ENCODE measurements at regions not wholly inside any gene's neighbourhood (a gene's known extent, or its start where the extent isn't known, plus 50 kb on each side); places are given as distances from the start of the nearest gene placed in this dataset.

DNA sequence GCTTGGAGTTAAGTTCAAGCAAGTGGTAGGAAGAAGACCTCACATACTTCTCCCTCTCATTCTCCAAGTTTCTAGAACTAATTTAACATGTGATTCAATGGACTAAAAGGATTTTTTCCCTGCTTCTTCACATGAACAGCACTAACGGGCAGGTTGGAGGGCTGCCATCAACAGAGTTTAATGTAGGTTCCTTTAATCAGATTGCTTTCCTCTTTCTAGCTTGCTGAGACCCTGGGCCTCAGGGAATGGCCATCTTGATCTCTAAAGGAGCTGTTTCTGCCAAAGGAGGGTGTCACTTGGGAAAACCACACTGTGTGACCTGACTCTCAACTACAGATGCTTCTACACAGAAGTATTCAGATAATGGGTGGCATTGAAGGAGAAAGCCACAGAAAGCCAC lies 223.3 kb downstream of the PIK3R1 start:
- H2AFZ ChIP-seq (ENCODE audit: low read length), result no peak overlapping the region
- H3K27ac ChIP-seq (ENCODE audit: extremely low read length, insufficient read depth, low read length), result no peak overlapping the region
- intact Hi-C loops (cut with micrococcal nuclease; ENCODE audit: unreplicated experiment) (no loop called here), in situ Hi-C loops (cut with HindIII; ENCODE audit: extremely low pct_ligation_motif_present, low pct_unique_long_range_greater_than_20kb) (no loop called here)
- H3K4me3 ChIP-seq (replicated peaks in 1 of 3; ENCODE audit: insufficient read depth in 1 of 3, low read depth in 2 of 3, low read length in 3 of 3), result no peak overlapping the region
- ChIA-PET CTCF (ENCODE audit: low intra/inter-chr PET ratio, low total read pairs) (no interaction called here), POLR2A (no interaction called here)
- H4K20me1 ChIP-seq (ENCODE audit: insufficient read depth, low read length), result no peaks in the 10 kb centered on the region
- TF ChIP-seq ETV5 (CRISPR knock-in tag; IDR thresholded peaks at IDR 0.05; ENCODE audit: borderline replicate concordance) (no peak), RFXANK (CRISPR knock-in tag; IDR thresholded peaks at IDR 0.05) (no peak), ZZZ3 (CRISPR knock-in tag; IDR thresholded peaks at IDR 0.05; ENCODE audit: borderline replicate concordance) (no peak), NR2F1 (CRISPR knock-in tag; IDR thresholded peaks at IDR 0.05) (no peak), TCF7 (IDR thresholded peaks at IDR 0.05; ENCODE audit: low read depth) (no peak), ZNF792 (CRISPR knock-in tag; IDR thresholded peaks at IDR 0.05) (no peak), MEF2D (CRISPR knock-in tag; IDR thresholded peaks at IDR 0.05) (no peak), HCFC1 (IDR thresholded peaks at IDR 0.05; ENCODE audit: low read depth, low read length) (no peak), ZNF552 (CRISPR knock-in tag; IDR thresholded peaks at IDR 0.05; ENCODE audit: borderline replicate concordance) (no peak), ZNF367 (CRISPR knock-in tag; IDR thresholded peaks at IDR 0.05; ENCODE audit: borderline replicate concordance) (no peak), BRD4 (CRISPR knock-in tag; IDR thresholded peaks at IDR 0.05) (no peak), ZNF737 (CRISPR knock-in tag; IDR thresholded peaks at IDR 0.05; ENCODE audit: borderline replicate concordance) (no peak), PRPF4 (IDR thresholded peaks at IDR 0.05; ENCODE audit: low read depth, low read length, poor library complexity, severe bottlenecking) (no peak), ASH2L (IDR thresholded peaks at IDR 0.05; ENCODE audit: insufficient read length, low read depth, low read length) (no peak)
- TF ChIP-seq, protein P1, sequence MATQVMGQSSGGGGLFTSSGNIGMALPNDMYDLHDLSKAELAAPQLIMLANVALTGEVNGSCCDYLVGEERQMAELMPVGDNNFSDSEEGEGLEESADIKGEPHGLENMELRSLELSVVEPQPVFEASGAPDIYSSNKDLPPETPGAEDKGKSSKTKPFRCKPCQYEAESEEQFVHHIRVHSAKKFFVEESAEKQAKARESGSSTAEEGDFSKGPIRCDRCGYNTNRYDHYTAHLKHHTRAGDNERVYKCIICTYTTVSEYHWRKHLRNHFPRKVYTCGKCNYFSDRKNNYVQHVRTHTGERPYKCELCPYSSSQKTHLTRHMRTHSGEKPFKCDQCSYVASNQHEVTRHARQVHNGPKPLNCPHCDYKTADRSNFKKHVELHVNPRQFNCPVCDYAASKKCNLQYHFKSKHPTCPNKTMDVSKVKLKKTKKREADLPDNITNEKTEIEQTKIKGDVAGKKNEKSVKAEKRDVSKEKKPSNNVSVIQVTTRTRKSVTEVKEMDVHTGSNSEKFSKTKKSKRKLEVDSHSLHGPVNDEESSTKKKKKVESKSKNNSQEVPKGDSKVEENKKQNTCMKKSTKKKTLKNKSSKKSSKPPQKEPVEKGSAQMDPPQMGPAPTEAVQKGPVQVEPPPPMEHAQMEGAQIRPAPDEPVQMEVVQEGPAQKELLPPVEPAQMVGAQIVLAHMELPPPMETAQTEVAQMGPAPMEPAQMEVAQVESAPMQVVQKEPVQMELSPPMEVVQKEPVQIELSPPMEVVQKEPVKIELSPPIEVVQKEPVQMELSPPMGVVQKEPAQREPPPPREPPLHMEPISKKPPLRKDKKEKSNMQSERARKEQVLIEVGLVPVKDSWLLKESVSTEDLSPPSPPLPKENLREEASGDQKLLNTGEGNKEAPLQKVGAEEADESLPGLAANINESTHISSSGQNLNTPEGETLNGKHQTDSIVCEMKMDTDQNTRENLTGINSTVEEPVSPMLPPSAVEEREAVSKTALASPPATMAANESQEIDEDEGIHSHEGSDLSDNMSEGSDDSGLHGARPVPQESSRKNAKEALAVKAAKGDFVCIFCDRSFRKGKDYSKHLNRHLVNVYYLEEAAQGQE (IDR thresholded peaks at IDR 0.05; ENCODE audit: borderline replicate concordance in 1 of 2, low read depth in 1 of 2, low read length in 2 of 2), result no peak
- TF ChIP-seq, protein P2, sequence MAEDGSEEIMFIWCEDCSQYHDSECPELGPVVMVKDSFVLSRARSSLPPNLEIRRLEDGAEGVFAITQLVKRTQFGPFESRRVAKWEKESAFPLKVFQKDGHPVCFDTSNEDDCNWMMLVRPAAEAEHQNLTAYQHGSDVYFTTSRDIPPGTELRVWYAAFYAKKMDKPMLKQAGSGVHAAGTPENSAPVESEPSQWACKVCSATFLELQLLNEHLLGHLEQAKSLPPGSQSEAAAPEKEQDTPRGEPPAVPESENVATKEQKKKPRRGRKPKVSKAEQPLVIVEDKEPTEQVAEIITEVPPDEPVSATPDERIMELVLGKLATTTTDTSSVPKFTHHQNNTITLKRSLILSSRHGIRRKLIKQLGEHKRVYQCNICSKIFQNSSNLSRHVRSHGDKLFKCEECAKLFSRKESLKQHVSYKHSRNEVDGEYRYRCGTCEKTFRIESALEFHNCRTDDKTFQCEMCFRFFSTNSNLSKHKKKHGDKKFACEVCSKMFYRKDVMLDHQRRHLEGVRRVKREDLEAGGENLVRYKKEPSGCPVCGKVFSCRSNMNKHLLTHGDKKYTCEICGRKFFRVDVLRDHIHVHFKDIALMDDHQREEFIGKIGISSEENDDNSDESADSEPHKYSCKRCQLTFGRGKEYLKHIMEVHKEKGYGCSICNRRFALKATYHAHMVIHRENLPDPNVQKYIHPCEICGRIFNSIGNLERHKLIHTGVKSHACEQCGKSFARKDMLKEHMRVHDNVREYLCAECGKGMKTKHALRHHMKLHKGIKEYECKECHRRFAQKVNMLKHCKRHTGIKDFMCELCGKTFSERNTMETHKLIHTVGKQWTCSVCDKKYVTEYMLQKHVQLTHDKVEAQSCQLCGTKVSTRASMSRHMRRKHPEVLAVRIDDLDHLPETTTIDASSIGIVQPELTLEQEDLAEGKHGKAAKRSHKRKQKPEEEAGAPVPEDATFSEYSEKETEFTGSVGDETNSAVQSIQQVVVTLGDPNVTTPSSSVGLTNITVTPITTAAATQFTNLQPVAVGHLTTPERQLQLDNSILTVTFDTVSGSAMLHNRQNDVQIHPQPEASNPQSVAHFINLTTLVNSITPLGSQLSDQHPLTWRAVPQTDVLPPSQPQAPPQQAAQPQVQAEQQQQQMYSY (CRISPR knock-in tag; IDR thresholded peaks at IDR 0.05), result no peak
- TF ChIP-seq, protein P3, sequence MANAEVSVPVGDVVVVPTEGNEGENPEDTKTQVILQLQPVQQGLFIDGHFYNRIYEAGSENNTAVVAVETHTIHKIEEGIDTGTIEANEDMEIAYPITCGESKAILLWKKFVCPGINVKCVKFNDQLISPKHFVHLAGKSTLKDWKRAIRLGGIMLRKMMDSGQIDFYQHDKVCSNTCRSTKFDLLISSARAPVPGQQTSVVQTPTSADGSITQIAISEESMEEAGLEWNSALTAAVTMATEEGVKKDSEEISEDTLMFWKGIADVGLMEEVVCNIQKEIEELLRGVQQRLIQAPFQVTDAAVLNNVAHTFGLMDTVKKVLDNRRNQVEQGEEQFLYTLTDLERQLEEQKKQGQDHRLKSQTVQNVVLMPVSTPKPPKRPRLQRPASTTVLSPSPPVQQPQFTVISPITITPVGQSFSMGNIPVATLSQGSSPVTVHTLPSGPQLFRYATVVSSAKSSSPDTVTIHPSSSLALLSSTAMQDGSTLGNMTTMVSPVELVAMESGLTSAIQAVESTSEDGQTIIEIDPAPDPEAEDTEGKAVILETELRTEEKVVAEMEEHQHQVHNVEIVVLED (CRISPR knock-in tag; IDR thresholded peaks at IDR 0.05; ENCODE audit: borderline replicate concordance), result no peak
- DNase-seq (ENCODE audit: low spot score), result no peak
- no peak overlapping the region for H3K9ac ChIP-seq (ENCODE audit: insufficient read depth, low read depth, low read length)
- ATAC-seq, result no peak
- no TSS peak for BruUV-seq (replicated peaks)
- H3K36me3 ChIP-seq (replicated peaks in 1 of 2; ENCODE audit: control insufficient read depth in 1 of 2, insufficient read depth in 2 of 2, low read length in 2 of 2), result no peaks in the 10 kb centered on the region
- H3K9me3 ChIP-seq (ENCODE audit: low read length), result no peaks in the 10 kb centered on the region
- FAIRE-seq, result no peak
- H3K79me2 ChIP-seq (ENCODE audit: insufficient read depth, low read length), result no peaks in the 10 kb centered on the region
- peaks cover 0 to 2% of the 10 kb centered on the region in 2 experiments; a peak in 3 of 5 replicates for H3K27me3 ChIP-seq (ENCODE audit: control insufficient read depth in 1 of 2, insufficient read depth in 2 of 2, low read length in 2 of 2)
- no peak overlapping the region for H3K4me2 ChIP-seq (ENCODE audit: low read depth, low read length)
- H3K4me1 ChIP-seq (ENCODE audit: insufficient read depth, low read length), result peaks cover 12% of the 10 kb centered on the region
- WGBS (ENCODE audit: low lambda C conversion rate), result 0% methylated on average over 1 of the region's 1 CpG

Data from HepG2 (cell line).